ENCODE measurements at regions not wholly inside any gene's neighbourhood (a gene's known extent, or its start where the extent isn't known, plus 50 kb on each side); places are given as distances from the start of the nearest gene placed in this dataset.

DNA sequence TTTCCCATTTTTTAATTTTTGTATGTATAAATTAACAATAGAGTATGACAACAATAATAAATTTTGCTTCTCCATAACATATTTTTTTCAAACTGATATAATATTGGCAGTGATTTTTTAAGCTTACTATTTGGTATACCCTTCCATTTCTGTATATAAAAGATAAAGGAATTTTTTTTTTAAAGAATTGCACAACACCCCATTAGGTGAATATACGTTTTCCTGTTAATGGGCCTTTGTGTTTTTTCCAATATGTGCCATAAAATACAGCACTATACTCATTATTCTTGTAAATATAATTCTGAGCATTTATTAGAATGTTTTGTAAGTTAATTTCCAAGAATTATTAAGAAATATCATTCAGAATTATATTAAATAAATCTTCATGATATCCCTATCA lies 515.2 kb upstream of the RGS18 start:
- WGBS, 5 donors = 39 to 88% (median 68%) methylated on average over 1 of the region's 1 CpG
- H3K4me1 ChIP-seq = no peaks in the 10 kb centered on the region
- DNase-seq = no peak
- H3K27ac ChIP-seq = no peak overlapping the region
- no peaks in the 10 kb centered on the region for H3K36me3 ChIP-seq
- no peaks in the 10 kb centered on the region for H3K27me3 ChIP-seq (replicated peaks in 1 of 7)
- no peak overlapping the region for H3K4me3 ChIP-seq
- peaks cover 0 to 6% (median 0%) of the 10 kb centered on the region in 8 donors for H3K9me3 ChIP-seq
- intact Hi-C loops (cut with DNase I; ENCODE audit: low total_unique reads) = no loop called here
- no peak for TF ChIP-seq POLR2A (IDR thresholded peaks at IDR 0.05)
- TF ChIP-seq, protein P1, sequence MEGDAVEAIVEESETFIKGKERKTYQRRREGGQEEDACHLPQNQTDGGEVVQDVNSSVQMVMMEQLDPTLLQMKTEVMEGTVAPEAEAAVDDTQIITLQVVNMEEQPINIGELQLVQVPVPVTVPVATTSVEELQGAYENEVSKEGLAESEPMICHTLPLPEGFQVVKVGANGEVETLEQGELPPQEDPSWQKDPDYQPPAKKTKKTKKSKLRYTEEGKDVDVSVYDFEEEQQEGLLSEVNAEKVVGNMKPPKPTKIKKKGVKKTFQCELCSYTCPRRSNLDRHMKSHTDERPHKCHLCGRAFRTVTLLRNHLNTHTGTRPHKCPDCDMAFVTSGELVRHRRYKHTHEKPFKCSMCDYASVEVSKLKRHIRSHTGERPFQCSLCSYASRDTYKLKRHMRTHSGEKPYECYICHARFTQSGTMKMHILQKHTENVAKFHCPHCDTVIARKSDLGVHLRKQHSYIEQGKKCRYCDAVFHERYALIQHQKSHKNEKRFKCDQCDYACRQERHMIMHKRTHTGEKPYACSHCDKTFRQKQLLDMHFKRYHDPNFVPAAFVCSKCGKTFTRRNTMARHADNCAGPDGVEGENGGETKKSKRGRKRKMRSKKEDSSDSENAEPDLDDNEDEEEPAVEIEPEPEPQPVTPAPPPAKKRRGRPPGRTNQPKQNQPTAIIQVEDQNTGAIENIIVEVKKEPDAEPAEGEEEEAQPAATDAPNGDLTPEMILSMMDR (IDR thresholded peaks at IDR 0.05 in 8 of 11, conservative IDR thresholded peaks at IDR 0.05 in 3 of 11) = no peak
- TF ChIP-seq POLR2AphosphoS5 (IDR thresholded peaks at IDR 0.05) = no peak

DNA sequence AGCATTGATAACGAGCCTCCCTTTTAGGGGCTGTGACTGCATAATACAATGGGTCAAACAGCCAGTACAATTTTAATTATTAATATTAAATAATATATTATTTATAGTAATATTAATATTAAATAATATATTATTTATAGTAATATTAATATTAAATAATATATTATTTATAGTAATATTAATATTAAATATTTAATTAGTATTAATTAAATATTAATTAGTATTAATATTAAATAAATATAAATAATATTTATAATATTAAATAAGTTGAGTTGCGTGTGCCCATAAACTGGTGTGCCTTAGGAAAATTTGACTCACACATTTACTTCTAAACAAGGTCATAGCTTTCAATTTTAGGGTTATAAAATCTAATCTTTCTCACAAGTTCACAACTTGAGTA lies 509.3 kb upstream of the RGS18 start:
- Histone ChIP-seq H3K27ac (no peak overlapping the region), H3K4me1 (no peaks in the 10 kb centered on the region), H3K36me3 (no peaks in the 10 kb centered on the region), H3K9me3 (peaks cover 0 to 6% (median 0%) of the 10 kb centered on the region in 8 donors), H3K27me3 (replicated peaks in 1 of 7) (no peaks in the 10 kb centered on the region), H3K4me3 (no peak overlapping the region)
- WGBS, 5 donors = 78 to 90% (median 89%) methylated on average over 2 of the region's 2 CpGs
- intact Hi-C loops (cut with DNase I; ENCODE audit: low total_unique reads) = no loop called here
- DNase-seq = no peak
- no peak for TF ChIP-seq POLR2A (IDR thresholded peaks at IDR 0.05)
- TF ChIP-seq POLR2AphosphoS5 (IDR thresholded peaks at IDR 0.05) = no peak
- TF ChIP-seq, protein P1 (IDR thresholded peaks at IDR 0.05 in 8 of 11, conservative IDR thresholded peaks at IDR 0.05 in 3 of 11) = no peak

DNA sequence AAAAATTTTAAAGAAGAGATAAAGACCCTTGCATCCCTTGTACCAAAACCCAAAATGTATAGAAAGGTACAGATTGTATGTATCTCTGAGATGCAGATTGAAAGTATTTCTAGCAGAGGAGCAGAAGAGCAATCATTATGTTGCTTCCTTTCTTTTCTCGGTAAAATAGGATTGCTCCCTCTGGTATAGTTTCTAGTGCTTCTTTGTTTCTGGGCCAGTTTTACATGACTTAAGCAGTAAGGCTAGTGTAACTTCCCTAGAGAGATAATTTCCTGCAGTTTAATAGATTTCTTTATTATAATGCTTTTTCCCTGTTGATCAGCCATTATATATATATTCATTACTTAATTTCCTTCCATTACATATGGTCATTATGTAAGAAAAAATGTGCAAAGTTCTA lies 496.2 kb upstream of the RGS18 start:
- H3K27me3 ChIP-seq (replicated peaks in 1 of 7) = no peaks in the 10 kb centered on the region
- no peaks in the 10 kb centered on the region for H3K9me3 ChIP-seq
- 81 to 91% (median 86%) methylated on average over 1 of the region's 1 CpG for WGBS, 5 donors
- intact Hi-C loops (cut with DNase I; ENCODE audit: low total_unique reads) = no loop called here
- TF ChIP-seq, protein P1 (IDR thresholded peaks at IDR 0.05 in 8 of 11, conservative IDR thresholded peaks at IDR 0.05 in 3 of 11) = no peak
- TF ChIP-seq POLR2AphosphoS5 (IDR thresholded peaks at IDR 0.05) = no peak
- no peak for TF ChIP-seq POLR2A (IDR thresholded peaks at IDR 0.05)
- no peaks in the 10 kb centered on the region for H3K4me1 ChIP-seq
- no peak overlapping the region for H3K4me3 ChIP-seq
- no peak overlapping the region for H3K27ac ChIP-seq
- no peaks in the 10 kb centered on the region for H3K36me3 ChIP-seq
- DNase-seq = no peak

DNA sequence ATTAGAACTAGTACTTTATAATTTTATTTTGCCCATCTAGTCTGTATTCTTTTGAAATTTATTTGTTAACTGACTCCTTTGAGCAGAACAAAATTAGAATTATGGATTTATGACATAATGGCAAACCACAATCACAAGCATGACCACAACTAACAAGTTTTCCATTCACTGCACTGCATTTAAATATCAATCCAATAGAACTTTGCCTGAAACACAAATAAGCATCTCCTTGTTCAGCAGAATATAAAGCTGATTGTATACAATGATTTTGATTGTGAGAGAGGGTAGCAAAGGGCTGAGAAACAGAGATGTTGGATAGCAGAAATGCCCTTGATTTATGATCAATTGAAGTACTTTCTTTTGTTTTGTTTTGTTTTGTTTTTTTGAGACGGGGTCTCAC lies 495.5 kb upstream of the RGS18 start:
- Histone ChIP-seq H3K4me1 (no peaks in the 10 kb centered on the region), H3K9me3 (no peaks in the 10 kb centered on the region), H3K36me3 (no peaks in the 10 kb centered on the region), H3K27ac (no peak overlapping the region), H3K4me3 (no peak overlapping the region), H3K27me3 (replicated peaks in 1 of 7) (no peaks in the 10 kb centered on the region)
- no peak for TF ChIP-seq POLR2A (IDR thresholded peaks at IDR 0.05)
- TF ChIP-seq, protein P1 (IDR thresholded peaks at IDR 0.05 in 8 of 11, conservative IDR thresholded peaks at IDR 0.05 in 3 of 11) = no peak
- no peak for TF ChIP-seq POLR2AphosphoS5 (IDR thresholded peaks at IDR 0.05)
- no peak for DNase-seq
- intact Hi-C loops (cut with DNase I; ENCODE audit: low total_unique reads) = no loop called here
- 76 to 100% (median 83%) methylated on average over 1 of the region's 1 CpG for WGBS, 5 donors
